ENCODE measurements at regions not wholly inside any gene's neighbourhood (a gene's known extent, or its start where the extent isn't known, plus 50 kb on each side); places are given as distances from the start of the nearest gene placed in this dataset.

DNA sequence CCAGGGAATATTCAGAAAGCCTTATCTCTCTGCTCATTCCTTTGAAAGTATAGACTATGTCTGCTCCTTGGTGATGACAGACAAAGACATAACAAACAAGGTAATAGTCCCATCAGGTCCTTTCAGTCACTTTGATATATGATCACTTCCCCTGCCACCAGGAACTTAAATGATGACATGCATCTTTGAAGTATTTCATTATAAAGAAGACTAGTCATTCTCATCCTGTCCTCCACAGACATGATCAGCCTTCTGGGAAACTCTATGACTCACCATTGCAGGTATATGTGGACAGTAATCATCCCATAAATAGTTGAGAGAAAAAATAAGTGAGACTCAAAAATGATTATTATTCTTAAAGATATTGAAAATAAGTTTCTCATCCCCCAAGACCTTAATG, 117.5 kb upstream of the VCX2 start:
- Mint-ChIP-seq H3K4me1 (no peaks in the 10 kb centered on the region), H3K9me3 (no peaks in the 10 kb centered on the region), H3K4me3 (no peak overlapping the region), H3K27ac (no peak overlapping the region), H3K27me3 (no peaks in the 10 kb centered on the region), H3K36me3 (ENCODE audit: low read depth) (no peaks in the 10 kb centered on the region)
- ChIA-PET CTCF (no interaction called here), POLR2A (no interaction called here)
- DNase-seq = no peak

- ChIA-PET CTCF (no interaction called here), POLR2A (no interaction called here)
- Mint-ChIP-seq H3K36me3 (ENCODE audit: low read depth) (no peaks in the 10 kb centered on the region), H3K27ac (no peak overlapping the region), H3K4me1 (no peaks in the 10 kb centered on the region), H3K4me3 (no peak overlapping the region), H3K27me3 (no peaks in the 10 kb centered on the region), H3K9me3 (no peaks in the 10 kb centered on the region)
- no peak for DNase-seq
Measured at GRCh38 chrX:8289523-8289922, 118.5 kb upstream of the VCX2 start.

DNA sequence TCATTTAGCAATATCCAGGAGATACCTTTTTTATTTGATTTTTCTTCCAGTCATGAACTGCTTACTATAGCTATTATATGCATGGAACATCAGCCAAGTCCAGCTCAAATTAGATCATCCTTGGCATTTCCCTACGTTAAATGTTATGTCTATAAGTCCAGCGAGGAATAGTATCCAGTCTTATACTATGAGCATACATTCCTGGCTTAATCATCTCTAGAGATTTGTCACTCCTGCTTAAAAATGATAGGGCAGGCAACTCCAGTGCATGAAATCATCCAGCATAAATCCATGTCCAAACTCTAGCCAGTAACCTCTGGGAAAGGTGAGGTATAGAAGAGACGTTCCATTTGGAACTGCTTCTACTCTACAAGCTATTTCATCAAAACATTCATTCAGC, 126.7 kb upstream of the VCX2 start:
- no peaks in the 10 kb centered on the region for H3K36me3 Mint-ChIP-seq (ENCODE audit: low read depth)
- POLR2A ChIA-PET = no interaction called here
- DNase-seq = no peak

GRCh38 chrX:8304668-8305067, 133.6 kb upstream of the VCX2 start:
- H3K4me3 Mint-ChIP-seq = no peak overlapping the region
- POLR2A ChIA-PET = no interaction called here
- no peak overlapping the region for H3K27ac Mint-ChIP-seq
- CTCF ChIA-PET = interaction anchor here (1.2 kb wide), 1 partner anchor 11 kb away, joined by 3 read pairs; no protein-coding TSS in a partner anchor
- no peak for DNase-seq
- no peaks in the 10 kb centered on the region for H3K27me3 Mint-ChIP-seq
- no peaks in the 10 kb centered on the region for H3K36me3 Mint-ChIP-seq (ENCODE audit: low read depth)
- H3K4me1 Mint-ChIP-seq = no peaks in the 10 kb centered on the region
- peaks cover 12% of the 10 kb centered on the region for H3K9me3 Mint-ChIP-seq

More for the DNA sequence above, 126.7 kb upstream of the VCX2 start:
- CTCF ChIA-PET = no interaction called here
- H3K27me3 Mint-ChIP-seq = no peaks in the 10 kb centered on the region
- H3K27ac Mint-ChIP-seq = no peak overlapping the region
- H3K9me3 Mint-ChIP-seq = peaks cover 8% of the 10 kb centered on the region
- no peak overlapping the region for H3K4me3 Mint-ChIP-seq
- no peaks in the 10 kb centered on the region for H3K4me1 Mint-ChIP-seq

- H3K27me3 Mint-ChIP-seq = no peaks in the 10 kb centered on the region
- CTCF ChIA-PET = no interaction called here
- peaks cover 12% of the 10 kb centered on the region for H3K9me3 Mint-ChIP-seq
- no peaks in the 10 kb centered on the region for H3K36me3 Mint-ChIP-seq (ENCODE audit: low read depth)
- POLR2A ChIA-PET = no interaction called here
- no peaks in the 10 kb centered on the region for H3K4me1 Mint-ChIP-seq
- H3K27ac Mint-ChIP-seq = no peak overlapping the region
- DNase-seq = no peak
- H3K4me3 Mint-ChIP-seq = no peak overlapping the region
Measured at GRCh38 chrX:8305350-8305749, 134.3 kb upstream of the VCX2 start.

GRCh38 chrX:8306291-8306925, 135.3 kb upstream of the VCX2 start:
- Mint-ChIP-seq H3K4me1 (no peaks in the 10 kb centered on the region), H3K27me3 (no peaks in the 10 kb centered on the region), H3K36me3 (ENCODE audit: low read depth) (no peaks in the 10 kb centered on the region), H3K9me3 (peaks cover 10% of the 10 kb centered on the region), H3K27ac (no peak overlapping the region), H3K4me3 (no peak overlapping the region)
- POLR2A ChIA-PET = no interaction called here
- no peak for DNase-seq
- CTCF ChIA-PET = no interaction called here

- DNase-seq = no peak
- no peaks in the 10 kb centered on the region for H3K36me3 Mint-ChIP-seq (ENCODE audit: low read depth)
- no peak overlapping the region for H3K27ac Mint-ChIP-seq
- H3K4me3 Mint-ChIP-seq = no peak overlapping the region
- CTCF ChIA-PET = interaction anchor here (0.6 kb wide), 1 partner anchor 78 kb away, joined by 3 read pairs; no protein-coding TSS in a partner anchor
- H3K9me3 Mint-ChIP-seq = peaks cover 7% of the 10 kb centered on the region
- no peaks in the 10 kb centered on the region for H3K4me1 Mint-ChIP-seq
- POLR2A ChIA-PET = no interaction called here
- no peaks in the 10 kb centered on the region for H3K27me3 Mint-ChIP-seq
Measured at GRCh38 chrX:8310409-8310808, 139.3 kb upstream of the VCX2 start.

- no peak overlapping the region for H3K27ac Mint-ChIP-seq
- no peaks in the 10 kb centered on the region for H3K27me3 Mint-ChIP-seq
- no peak for DNase-seq
- H3K4me3 Mint-ChIP-seq = no peak overlapping the region
- peaks cover 4% of the 10 kb centered on the region for H3K9me3 Mint-ChIP-seq
- ChIA-PET POLR2A (no interaction called here), CTCF (no interaction called here)
- no peaks in the 10 kb centered on the region for H3K4me1 Mint-ChIP-seq
- H3K36me3 Mint-ChIP-seq (ENCODE audit: low read depth) = no peaks in the 10 kb centered on the region
Measured at GRCh38 chrX:8313844-8314243, 142.8 kb upstream of the VCX2 start.

DNA sequence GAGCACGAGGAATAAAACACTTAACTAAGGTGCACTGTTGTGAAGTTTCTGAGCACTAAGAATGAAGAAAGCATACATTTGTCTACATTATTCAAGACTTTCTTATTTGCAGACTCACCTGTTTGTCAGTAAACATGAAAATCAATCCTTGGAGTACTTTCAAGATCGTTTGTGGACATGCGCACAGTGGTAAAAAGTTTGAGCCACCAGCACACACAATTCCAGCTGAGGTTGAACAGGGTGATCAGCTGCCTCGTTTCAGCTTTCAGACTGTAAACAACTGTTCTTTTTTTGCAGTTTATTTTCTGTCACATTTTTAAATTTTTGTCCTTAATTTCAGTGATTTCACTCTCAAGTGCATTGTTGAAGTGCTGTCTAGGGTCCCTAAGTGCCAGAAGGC, 143.8 kb upstream of the VCX2 start:
- Mint-ChIP-seq H3K27me3 (no peaks in the 10 kb centered on the region), H3K36me3 (ENCODE audit: low read depth) (no peaks in the 10 kb centered on the region), H3K9me3 (peaks cover 4% of the 10 kb centered on the region), H3K27ac (no peak overlapping the region), H3K4me3 (no peak overlapping the region), H3K4me1 (no peaks in the 10 kb centered on the region)
- no peak for DNase-seq
- CTCF ChIA-PET = no interaction called here
- POLR2A ChIA-PET = no interaction called here

DNA sequence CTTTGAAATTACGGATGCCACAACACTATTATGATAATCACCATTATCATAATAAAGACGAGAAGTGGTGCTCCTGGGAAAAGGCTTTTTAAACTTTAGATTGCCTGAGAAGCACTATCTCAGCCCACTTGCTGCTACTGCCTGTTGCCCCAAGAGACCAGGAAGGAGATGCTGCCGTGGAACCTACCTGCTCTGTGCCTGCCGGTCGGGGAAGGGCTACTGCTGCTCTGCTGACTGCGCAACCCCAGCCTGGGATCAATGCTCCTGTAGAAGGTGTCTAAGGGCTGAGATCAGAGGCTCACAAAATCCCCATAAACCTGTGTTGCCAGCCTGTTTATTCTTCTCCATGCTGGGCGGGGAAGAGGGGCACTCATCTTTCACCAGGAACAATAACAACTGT, 145.3 kb upstream of the VCX3B start:
- Mint-ChIP-seq H3K9me3 (peaks cover 4% of the 10 kb centered on the region), H3K4me1 (no peaks in the 10 kb centered on the region), H3K36me3 (ENCODE audit: low read depth) (no peaks in the 10 kb centered on the region), H3K27ac (no peak overlapping the region), H3K27me3 (no peaks in the 10 kb centered on the region), H3K4me3 (no peak overlapping the region)
- ChIA-PET CTCF (no interaction called here), POLR2A (no interaction called here)
- no peak for DNase-seq

DNA sequence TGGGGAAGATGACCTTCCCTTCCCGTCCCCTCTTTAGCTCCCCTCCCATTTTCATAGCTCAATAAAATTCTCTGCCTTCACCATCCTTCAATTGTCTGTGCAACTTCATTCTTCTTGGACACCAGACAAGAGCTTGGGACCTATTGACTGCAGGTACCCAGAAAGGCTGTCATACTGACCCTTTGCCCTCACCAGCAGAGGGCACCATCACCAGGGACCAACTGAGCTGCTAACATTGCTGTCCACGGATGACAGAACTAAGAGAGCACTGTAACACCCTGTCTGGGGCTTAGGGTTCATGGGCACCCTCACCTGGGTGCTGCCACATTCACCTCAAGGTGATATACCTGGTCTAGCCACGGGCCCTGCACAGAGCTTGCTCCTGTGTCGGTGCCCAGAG, 141.3 kb upstream of the VCX3B start:
- ChIA-PET POLR2A (no interaction called here), CTCF (no interaction called here)
- no peak for DNase-seq
- H3K4me1 Mint-ChIP-seq = no peaks in the 10 kb centered on the region
- H3K36me3 Mint-ChIP-seq (ENCODE audit: low read depth) = no peaks in the 10 kb centered on the region
- no peak overlapping the region for H3K27ac Mint-ChIP-seq
- H3K9me3 Mint-ChIP-seq = peaks cover 4% of the 10 kb centered on the region
- H3K4me3 Mint-ChIP-seq = no peak overlapping the region
- H3K27me3 Mint-ChIP-seq = no peaks in the 10 kb centered on the region

- H3K4me3 Mint-ChIP-seq = no peak overlapping the region
- POLR2A ChIA-PET = no interaction called here
- H3K27ac Mint-ChIP-seq = no peak overlapping the region
- DNase-seq = no peak
- no peaks in the 10 kb centered on the region for H3K36me3 Mint-ChIP-seq (ENCODE audit: low read depth)
- no peaks in the 10 kb centered on the region for H3K4me1 Mint-ChIP-seq
- H3K27me3 Mint-ChIP-seq = no peaks in the 10 kb centered on the region
- CTCF ChIA-PET = no interaction called here
- peaks cover 5% of the 10 kb centered on the region for H3K9me3 Mint-ChIP-seq
Measured at GRCh38 chrX:8341814-8342590, 122.6 kb upstream of the VCX3B start.

DNA sequence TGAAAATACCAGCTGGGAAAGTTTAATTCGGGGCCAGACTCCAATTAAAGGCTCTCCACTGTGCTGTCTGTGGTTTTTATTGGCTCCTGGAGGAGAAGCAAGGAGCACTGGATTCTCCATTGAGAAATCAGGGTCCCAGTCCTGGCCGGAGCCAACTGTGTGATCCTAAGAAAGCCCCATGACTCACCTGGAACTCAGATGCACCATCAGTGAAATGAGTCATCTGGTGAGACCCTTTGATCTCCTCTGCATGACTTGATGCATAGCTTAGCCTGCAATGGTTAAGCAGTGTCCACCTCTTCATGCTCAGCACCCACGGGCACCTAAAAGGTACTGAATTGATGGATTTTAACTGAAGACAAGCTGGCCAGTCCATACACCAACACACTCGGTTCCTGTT, 119.2 kb upstream of the VCX3B start:
- H3K27me3 Mint-ChIP-seq = no peaks in the 10 kb centered on the region
- peaks cover 2% of the 10 kb centered on the region for H3K9me3 Mint-ChIP-seq
- H3K27ac Mint-ChIP-seq = no peak overlapping the region
- H3K4me1 Mint-ChIP-seq = no peaks in the 10 kb centered on the region
- CTCF ChIA-PET = no interaction called here
- POLR2A ChIA-PET = no interaction called here
- H3K4me3 Mint-ChIP-seq = no peak overlapping the region
- no peak for DNase-seq
- H3K36me3 Mint-ChIP-seq (ENCODE audit: low read depth) = no peaks in the 10 kb centered on the region

DNA sequence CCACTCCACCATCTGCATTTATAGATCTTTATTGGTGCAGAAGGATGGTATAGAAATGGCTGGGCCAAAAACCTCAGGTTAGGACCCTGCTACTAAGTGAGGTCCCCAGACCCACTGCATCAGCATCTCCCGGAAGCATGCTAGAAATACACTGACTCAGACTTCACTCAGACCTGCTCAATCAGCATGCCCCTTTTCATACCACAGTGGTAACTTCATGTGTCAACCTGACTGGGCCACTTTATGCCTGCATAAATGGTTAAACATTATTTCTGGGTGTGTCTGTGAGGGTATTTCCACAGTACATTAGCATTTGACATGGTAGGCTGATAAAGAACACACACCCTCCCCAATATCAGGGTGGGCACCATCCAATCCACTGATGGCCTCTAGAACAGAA, 118.6 kb upstream of the VCX3B start:
- Mint-ChIP-seq H3K27me3 (no peaks in the 10 kb centered on the region), H3K27ac (no peak overlapping the region), H3K9me3 (peaks cover 2% of the 10 kb centered on the region), H3K4me3 (no peak overlapping the region), H3K36me3 (ENCODE audit: low read depth) (no peaks in the 10 kb centered on the region), H3K4me1 (no peaks in the 10 kb centered on the region)
- POLR2A ChIA-PET = no interaction called here
- no peak for DNase-seq
- CTCF ChIA-PET = no interaction called here
